Nephron progenitor cell (in vitro differentiated cells): ENCODE measurements at regions not wholly inside any gene's neighbourhood (a gene's known extent, or its start where the extent isn't known, plus 50 kb on each side); places are given as distances from the start of the nearest gene placed in this dataset.

Source experiments
- DNase-seq: peaks from one replicate; pipeline ENCODE4 v3.0.0; 2021
- H3K27ac Mint-ChIP-seq: 2 replicates; pipeline ENCODE4 v1.8.0; 2021; ENCODE audit warnings: mild to moderate bottlenecking, moderate library complexity, mixed read lengths
- H3K27me3 Mint-ChIP-seq: 2 replicates; pipeline ENCODE4 v1.8.0; 2021; ENCODE audit warnings: mild to moderate bottlenecking, low read depth, mixed read lengths; ENCODE audit not compliant: poor library complexity
- H3K36me3 Mint-ChIP-seq: 2 replicates; pipeline ENCODE4 v1.8.0; 2021; ENCODE audit warnings: low read depth, mixed read lengths
- H3K4me1 Mint-ChIP-seq: 2 replicates; pipeline ENCODE4 v1.8.0; 2021; ENCODE audit warnings: mixed read lengths
- H3K4me3 Mint-ChIP-seq: 2 replicates; pipeline ENCODE4 v1.8.0; 2021; ENCODE audit warnings: mild to moderate bottlenecking, moderate library complexity, mixed read lengths
- H3K9me3 Mint-ChIP-seq: 2 replicates; pipeline ENCODE4 v1.8.0; 2021; ENCODE audit warnings: mild to moderate bottlenecking, moderate library complexity, mixed read lengths
- CTCF ChIP-seq: fragments of 200-600 bp; sonication (generic); IDR thresholded peaks from 2 replicates; pipeline ENCODE4 v1.5.0; 2021; ENCODE audit warnings: antibody characterized with exemption

DNA sequence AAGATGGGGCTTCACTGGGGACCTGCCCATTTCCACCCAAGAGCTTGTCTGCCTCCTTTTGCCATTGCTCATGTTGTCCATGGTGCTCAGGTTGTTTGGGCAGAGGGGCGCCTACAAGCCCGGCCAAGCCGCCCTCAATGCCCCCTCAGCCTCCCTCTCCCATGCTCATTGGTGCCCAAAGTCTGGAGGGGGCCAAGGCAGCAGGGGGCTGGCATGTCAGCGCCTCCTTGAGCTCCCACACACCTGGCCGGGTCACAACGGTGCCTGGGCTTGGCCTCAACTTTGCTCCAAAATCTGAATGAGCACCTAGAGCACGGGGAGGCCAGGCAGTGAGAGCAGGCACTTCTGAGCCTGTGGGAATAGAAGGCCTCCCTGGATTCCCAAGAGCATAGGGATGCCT, 1598.8 kb downstream of the PCDH7 start:
- no peak for DNase-seq
- Mint-ChIP-seq H3K36me3 (no peaks in the 10 kb centered on the region), H3K4me3 (no peak overlapping the region), H3K9me3 (no peaks in the 10 kb centered on the region), H3K27ac (no peak overlapping the region), H3K4me1 (no peaks in the 10 kb centered on the region), H3K27me3 (no peaks in the 10 kb centered on the region)
- no peak for TF ChIP-seq CTCF

GRCh38 chr4:32321421-32321820, 1601.3 kb downstream of the PCDH7 start:
- H3K27ac Mint-ChIP-seq, result no peak overlapping the region

DNA sequence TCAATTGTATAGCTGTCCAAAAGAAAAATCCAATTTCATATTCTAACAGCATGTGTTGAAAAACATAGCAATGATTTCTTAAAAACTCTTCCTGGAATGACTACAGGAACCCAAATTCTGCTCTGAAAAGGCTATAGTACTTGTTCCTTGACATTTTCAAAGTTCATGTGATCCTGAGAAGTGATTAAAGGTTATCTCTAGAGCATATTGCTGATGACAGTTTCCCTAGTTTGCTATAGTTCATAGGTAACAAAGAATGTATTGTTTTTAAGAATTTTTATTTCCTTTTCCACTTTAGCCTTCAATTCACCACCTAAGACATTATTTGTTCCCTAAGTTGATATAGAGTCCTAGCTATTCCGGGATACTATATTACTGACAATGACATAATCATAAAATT, 1614.6 kb downstream of the PCDH7 start:
- Mint-ChIP-seq H3K9me3 (no peaks in the 10 kb centered on the region), H3K4me1 (no peaks in the 10 kb centered on the region), H3K4me3 (no peak overlapping the region), H3K27me3 (no peaks in the 10 kb centered on the region), H3K36me3 (no peaks in the 10 kb centered on the region), H3K27ac (no peak overlapping the region)
- no peak for DNase-seq
- no peak for TF ChIP-seq CTCF

More at GRCh38 chr4:32321421-32321820, 1601.3 kb downstream of the PCDH7 start:
- Mint-ChIP-seq H3K9me3 (no peaks in the 10 kb centered on the region), H3K4me1 (no peaks in the 10 kb centered on the region), H3K27me3 (no peaks in the 10 kb centered on the region), H3K4me3 (no peak overlapping the region), H3K36me3 (no peaks in the 10 kb centered on the region)
- DNase-seq, result no peak
- TF ChIP-seq CTCF, result no peak

GRCh38 chr4:32337403-32337802, 1617.2 kb downstream of the PCDH7 start:
- no peak for TF ChIP-seq CTCF
- Mint-ChIP-seq H3K9me3 (no peaks in the 10 kb centered on the region), H3K36me3 (no peaks in the 10 kb centered on the region), H3K4me3 (no peak overlapping the region), H3K4me1 (no peaks in the 10 kb centered on the region), H3K27me3 (peaks cover 7% of the 10 kb centered on the region), H3K27ac (no peak overlapping the region)
- no peak for DNase-seq

DNA sequence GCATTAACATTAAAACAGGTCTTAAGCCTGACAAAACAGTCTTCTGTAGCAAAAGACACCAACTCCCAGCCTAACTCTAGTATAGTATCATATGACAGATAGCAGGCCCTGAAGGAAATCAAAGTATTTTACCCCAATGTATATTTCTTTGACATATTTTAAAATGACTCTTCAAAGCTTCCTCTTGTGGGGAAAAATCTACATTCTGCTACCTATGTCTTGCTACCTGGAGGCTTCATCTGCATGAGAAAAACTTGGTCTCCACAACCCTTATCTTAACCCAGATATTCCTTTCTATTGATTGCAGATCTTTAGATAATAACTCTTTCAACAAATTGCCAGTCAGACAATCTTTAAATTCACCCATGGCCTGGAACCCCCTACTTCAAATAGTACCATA, 1620.4 kb downstream of the PCDH7 start:
- H3K27me3 Mint-ChIP-seq, result peaks cover 10% of the 10 kb centered on the region
- no peak for DNase-seq
- no peak overlapping the region for H3K27ac Mint-ChIP-seq
- H3K4me1 Mint-ChIP-seq, result no peaks in the 10 kb centered on the region
- no peak for TF ChIP-seq CTCF
- H3K36me3 Mint-ChIP-seq, result no peaks in the 10 kb centered on the region
- H3K4me3 Mint-ChIP-seq, result no peak overlapping the region
- no peaks in the 10 kb centered on the region for H3K9me3 Mint-ChIP-seq

- no peak for TF ChIP-seq CTCF
- H3K27me3 Mint-ChIP-seq, result peaks cover 10% of the 10 kb centered on the region
- H3K27ac Mint-ChIP-seq, result no peak overlapping the region
- no peaks in the 10 kb centered on the region for H3K9me3 Mint-ChIP-seq
- H3K36me3 Mint-ChIP-seq, result no peaks in the 10 kb centered on the region
- no peaks in the 10 kb centered on the region for H3K4me1 Mint-ChIP-seq
- DNase-seq, result no peak
- H3K4me3 Mint-ChIP-seq, result no peak overlapping the region
Measured at GRCh38 chr4:32341342-32341741, 1621.2 kb downstream of the PCDH7 start.
